ENCODE measurements at regions not wholly inside any gene's neighbourhood (a gene's known extent, or its start where the extent isn't known, plus 50 kb on each side); places are given as distances from the start of the nearest gene placed in this dataset.
"Not testable (repeated sequence)": the region's sequence is repeated elsewhere in the genome, so short reads cannot be mapped to it uniquely, and the experiment has no call there.

DNA sequence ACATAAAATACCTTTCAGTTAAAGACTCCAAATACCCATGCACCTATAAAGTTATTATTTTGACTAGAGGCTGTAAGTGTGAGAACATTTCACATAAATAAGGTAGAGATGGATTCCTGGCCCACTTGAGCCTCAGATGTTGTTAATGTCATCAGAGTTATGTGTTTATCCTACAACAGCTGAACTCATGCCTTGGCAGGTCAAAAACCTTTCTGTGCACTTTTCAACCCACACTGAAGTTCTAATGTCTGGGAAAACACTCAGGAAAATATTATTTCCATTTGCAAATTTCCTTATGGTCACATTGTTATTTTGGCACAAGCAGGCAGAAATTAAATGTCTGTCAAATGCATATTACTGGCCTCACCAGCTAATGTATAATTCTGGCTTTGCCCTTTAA is 209.2 kb downstream of the LNPK start:
- no peak for TF ChIP-seq ZBTB21 (CRISPR knock-in tag; IDR thresholded peaks at IDR 0.05; ENCODE audit: borderline replicate concordance)
- peaks cover 6% of the 10 kb centered on the region; the same call in 1 of the 2 replicates for H3K27me3 Mint-ChIP-seq (ENCODE audit: low read depth)
- no peaks in the 10 kb centered on the region for H3K4me1 Mint-ChIP-seq
- ATAC-seq, result no peak
- peaks cover 31% of the 10 kb centered on the region for H3K9me3 Mint-ChIP-seq
- no peak overlapping the region for H3K27ac Mint-ChIP-seq
- DNase-seq (ENCODE audit: low spot score), result no peak
- POLR2A ChIA-PET, result interaction anchor here (0.5 kb wide), 1 partner anchor 26 kb away, joined by 3 read pairs; no protein-coding TSS in a partner anchor
- CTCF ChIA-PET, result no interaction called here
- H3K4me3 Mint-ChIP-seq, result no peak overlapping the region
- H3K36me3 Mint-ChIP-seq, result peaks cover 16% of the 10 kb centered on the region

DNA sequence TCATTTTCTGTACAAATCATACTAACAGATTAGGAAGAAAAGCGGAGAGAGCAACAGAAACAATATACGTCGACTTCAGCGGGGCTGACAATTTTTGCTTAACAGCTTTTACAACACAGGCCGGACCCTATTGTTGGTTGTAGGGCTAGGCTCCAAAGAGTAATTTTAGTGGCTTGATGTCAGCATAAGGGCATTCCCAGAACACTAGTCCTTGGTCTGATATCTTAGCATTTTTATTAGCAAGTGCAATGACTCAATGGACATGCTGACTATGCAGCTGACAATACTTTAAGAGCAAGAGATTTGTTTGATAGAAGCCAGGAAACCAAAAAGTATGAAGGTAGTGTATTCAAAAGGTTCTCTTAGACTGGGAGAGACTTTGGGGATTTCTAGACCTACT is 209.9 kb downstream of the LNPK start:
- CTCF ChIA-PET, result no interaction called here

DNA sequence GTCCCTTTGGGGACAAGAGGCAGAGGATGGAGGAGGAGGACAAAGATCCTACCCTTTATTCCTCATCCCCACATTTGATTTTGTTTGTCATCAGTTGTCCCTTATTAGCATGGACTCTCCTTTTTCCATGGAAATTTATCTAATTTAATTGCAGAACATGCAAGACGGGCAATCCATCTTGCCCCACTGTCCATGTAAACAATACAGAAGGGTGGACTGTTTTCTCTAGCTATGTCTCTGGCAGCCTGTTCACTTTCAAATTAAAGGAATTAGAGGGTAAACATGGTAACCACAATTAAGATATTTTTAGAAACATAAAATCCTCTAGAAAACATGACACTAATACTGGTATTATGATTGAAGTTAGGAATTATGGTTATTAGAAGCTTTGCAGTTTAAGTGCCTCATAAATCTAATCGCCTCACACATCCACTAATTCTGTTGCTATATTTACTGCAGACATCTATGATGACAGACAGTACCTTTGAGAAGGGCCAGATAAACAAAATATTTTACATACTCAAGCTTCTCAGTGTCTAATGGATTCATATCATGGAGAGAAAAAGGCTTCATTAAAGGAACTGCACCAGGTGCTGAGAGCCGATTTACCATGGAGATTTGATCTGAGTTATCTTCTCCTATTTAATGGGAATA is 215.5 kb downstream of the LNPK start:
- DNase-seq (ENCODE audit: low spot score), result no peak
- H3K27ac Mint-ChIP-seq, result no peak overlapping the region
- no peaks in the 10 kb centered on the region for H3K4me1 Mint-ChIP-seq
- ChIA-PET POLR2A (no interaction called here), CTCF (no interaction called here)
- no peaks in the 10 kb centered on the region for H3K9me3 Mint-ChIP-seq
- no peak overlapping the region for H3K4me3 Mint-ChIP-seq
- no peak for ATAC-seq
- TF ChIP-seq, protein P1, sequence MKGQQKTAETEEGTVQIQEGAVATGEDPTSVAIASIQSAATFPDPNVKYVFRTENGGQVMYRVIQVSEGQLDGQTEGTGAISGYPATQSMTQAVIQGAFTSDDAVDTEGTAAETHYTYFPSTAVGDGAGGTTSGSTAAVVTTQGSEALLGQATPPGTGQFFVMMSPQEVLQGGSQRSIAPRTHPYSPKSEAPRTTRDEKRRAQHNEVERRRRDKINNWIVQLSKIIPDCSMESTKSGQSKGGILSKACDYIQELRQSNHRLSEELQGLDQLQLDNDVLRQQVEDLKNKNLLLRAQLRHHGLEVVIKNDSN (CRISPR knock-in tag; IDR thresholded peaks at IDR 0.05), result no peak
- TF ChIP-seq MXD4 (CRISPR knock-in tag; IDR thresholded peaks at IDR 0.05; ENCODE audit: borderline replicate concordance) (no peak), ESRRA (CRISPR knock-in tag; IDR thresholded peaks at IDR 0.05; ENCODE audit: borderline replicate concordance) (no peak), NFYB (CRISPR knock-in tag; conservative IDR thresholded peaks at IDR 0.05; ENCODE audit: low read depth) (no peak), ATF1 (CRISPR knock-in tag; IDR thresholded peaks at IDR 0.05) (no peak), ZNF671 (CRISPR knock-in tag; IDR thresholded peaks at IDR 0.05) (no peak), CREB1 (CRISPR knock-in tag; IDR thresholded peaks at IDR 0.05) (no peak), MYBL2 (CRISPR knock-in tag; IDR thresholded peaks at IDR 0.05) (no peak), ETV6 (CRISPR knock-in tag; IDR thresholded peaks at IDR 0.05) (no peak), ZNF263 (CRISPR knock-in tag; IDR thresholded peaks at IDR 0.05; ENCODE audit: low read depth) (no peak), TP53 (CRISPR knock-in tag; IDR thresholded peaks at IDR 0.05) (no peak), FOXK1 (CRISPR knock-in tag; IDR thresholded peaks at IDR 0.05) (no peak)
- TF ChIP-seq, protein P2, sequence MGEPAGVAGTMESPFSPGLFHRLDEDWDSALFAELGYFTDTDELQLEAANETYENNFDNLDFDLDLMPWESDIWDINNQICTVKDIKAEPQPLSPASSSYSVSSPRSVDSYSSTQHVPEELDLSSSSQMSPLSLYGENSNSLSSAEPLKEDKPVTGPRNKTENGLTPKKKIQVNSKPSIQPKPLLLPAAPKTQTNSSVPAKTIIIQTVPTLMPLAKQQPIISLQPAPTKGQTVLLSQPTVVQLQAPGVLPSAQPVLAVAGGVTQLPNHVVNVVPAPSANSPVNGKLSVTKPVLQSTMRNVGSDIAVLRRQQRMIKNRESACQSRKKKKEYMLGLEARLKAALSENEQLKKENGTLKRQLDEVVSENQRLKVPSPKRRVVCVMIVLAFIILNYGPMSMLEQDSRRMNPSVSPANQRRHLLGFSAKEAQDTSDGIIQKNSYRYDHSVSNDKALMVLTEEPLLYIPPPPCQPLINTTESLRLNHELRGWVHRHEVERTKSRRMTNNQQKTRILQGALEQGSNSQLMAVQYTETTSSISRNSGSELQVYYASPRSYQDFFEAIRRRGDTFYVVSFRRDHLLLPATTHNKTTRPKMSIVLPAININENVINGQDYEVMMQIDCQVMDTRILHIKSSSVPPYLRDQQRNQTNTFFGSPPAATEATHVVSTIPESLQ (CRISPR knock-in tag; IDR thresholded peaks at IDR 0.05), result no peak
- TF ChIP-seq, protein P3, sequence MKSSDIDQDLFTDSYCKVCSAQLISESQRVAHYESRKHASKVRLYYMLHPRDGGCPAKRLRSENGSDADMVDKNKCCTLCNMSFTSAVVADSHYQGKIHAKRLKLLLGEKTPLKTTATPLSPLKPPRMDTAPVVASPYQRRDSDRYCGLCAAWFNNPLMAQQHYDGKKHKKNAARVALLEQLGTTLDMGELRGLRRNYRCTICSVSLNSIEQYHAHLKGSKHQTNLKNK (CRISPR knock-in tag; IDR thresholded peaks at IDR 0.05), result no peak
- TF ChIP-seq, protein P4, sequence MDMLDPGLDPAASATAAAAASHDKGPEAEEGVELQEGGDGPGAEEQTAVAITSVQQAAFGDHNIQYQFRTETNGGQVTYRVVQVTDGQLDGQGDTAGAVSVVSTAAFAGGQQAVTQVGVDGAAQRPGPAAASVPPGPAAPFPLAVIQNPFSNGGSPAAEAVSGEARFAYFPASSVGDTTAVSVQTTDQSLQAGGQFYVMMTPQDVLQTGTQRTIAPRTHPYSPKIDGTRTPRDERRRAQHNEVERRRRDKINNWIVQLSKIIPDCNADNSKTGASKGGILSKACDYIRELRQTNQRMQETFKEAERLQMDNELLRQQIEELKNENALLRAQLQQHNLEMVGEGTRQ (CRISPR knock-in tag; IDR thresholded peaks at IDR 0.05), result no peak
- TF ChIP-seq, protein P5, sequence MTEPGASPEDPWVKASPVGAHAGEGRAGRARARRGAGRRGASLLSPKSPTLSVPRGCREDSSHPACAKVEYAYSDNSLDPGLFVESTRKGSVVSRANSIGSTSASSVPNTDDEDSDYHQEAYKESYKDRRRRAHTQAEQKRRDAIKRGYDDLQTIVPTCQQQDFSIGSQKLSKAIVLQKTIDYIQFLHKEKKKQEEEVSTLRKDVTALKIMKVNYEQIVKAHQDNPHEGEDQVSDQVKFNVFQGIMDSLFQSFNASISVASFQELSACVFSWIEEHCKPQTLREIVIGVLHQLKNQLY (CRISPR knock-in tag; IDR thresholded peaks at IDR 0.05), result no peak
- TF ChIP-seq, protein P6, sequence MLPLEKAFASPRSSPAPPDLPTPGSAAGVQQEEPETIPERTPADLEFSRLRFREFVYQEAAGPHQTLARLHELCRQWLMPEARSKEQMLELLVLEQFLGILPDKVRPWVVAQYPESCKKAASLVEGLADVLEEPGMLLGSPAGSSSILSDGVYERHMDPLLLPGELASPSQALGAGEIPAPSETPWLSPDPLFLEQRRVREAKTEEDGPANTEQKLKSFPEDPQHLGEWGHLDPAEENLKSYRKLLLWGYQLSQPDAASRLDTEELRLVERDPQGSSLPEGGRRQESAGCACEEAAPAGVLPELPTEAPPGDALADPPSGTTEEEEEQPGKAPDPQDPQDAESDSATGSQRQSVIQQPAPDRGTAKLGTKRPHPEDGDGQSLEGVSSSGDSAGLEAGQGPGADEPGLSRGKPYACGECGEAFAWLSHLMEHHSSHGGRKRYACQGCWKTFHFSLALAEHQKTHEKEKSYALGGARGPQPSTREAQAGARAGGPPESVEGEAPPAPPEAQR (CRISPR knock-in tag; IDR thresholded peaks at IDR 0.05), result no peak
- H3K36me3 Mint-ChIP-seq, result no peaks in the 10 kb centered on the region
- H3K27me3 Mint-ChIP-seq (ENCODE audit: low read depth), result no peaks in the 10 kb centered on the region

More for the DNA sequence above, 209.9 kb downstream of the LNPK start:
- H3K36me3 Mint-ChIP-seq, result peaks cover 14% of the 10 kb centered on the region
- POLR2A ChIA-PET, result no interaction called here
- TF ChIP-seq, protein P7, sequence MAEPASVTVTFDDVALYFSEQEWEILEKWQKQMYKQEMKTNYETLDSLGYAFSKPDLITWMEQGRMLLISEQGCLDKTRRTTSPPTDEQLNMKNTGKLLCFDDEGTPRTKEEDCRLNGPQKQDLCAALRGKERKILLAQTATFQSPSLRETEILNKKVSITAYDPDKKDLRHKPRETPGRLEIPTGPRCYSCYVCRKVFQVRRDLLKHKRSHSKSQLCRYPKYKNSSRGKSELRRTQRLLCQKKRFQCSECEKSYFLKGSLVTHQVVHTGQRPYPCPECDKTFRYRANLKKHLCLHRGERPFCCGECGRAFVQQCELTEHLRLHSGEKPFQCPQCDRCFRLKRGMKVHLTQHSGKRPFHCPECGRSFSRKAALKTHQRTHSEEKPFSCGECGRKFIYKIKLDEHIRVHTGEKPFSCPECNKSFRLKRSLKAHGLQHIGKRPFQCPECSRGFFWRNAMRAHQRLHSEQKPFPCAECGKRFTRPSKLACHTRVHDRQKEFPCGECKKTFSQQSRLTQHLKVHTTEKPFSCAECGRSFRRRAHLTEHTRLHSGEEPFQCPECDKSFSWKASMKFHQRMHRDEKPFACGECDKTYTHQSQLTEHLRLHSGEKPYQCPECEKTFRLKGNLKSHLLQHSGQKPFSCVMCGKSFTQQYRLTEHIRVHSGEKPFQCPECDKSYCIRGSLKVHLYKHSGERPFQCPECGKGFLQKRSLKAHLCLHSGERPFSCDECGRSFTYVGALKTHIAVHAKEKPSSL (CRISPR knock-in tag; conservative IDR thresholded peaks at IDR 0.05), result no peak
- no peak for TF ChIP-seq FOXK1 (CRISPR knock-in tag; IDR thresholded peaks at IDR 0.05)
- TF ChIP-seq SOX15 (CRISPR knock-in tag; IDR thresholded peaks at IDR 0.05), result no peak
- TF ChIP-seq OVOL2 (CRISPR knock-in tag; IDR thresholded peaks at IDR 0.05; ENCODE audit: borderline replicate concordance), result no peak
- H3K27me3 Mint-ChIP-seq (ENCODE audit: low read depth), result peaks cover 6% of the 10 kb centered on the region; the same call in 1 of the 2 replicates
- H3K27ac Mint-ChIP-seq, result no peak overlapping the region
- ATAC-seq (no peak), DNase-seq (ENCODE audit: low spot score) (no peak)
- peaks cover 24% of the 10 kb centered on the region for H3K9me3 Mint-ChIP-seq
- H3K4me3 Mint-ChIP-seq, result no peak overlapping the region
- H3K4me1 Mint-ChIP-seq, result no peaks in the 10 kb centered on the region

DNA sequence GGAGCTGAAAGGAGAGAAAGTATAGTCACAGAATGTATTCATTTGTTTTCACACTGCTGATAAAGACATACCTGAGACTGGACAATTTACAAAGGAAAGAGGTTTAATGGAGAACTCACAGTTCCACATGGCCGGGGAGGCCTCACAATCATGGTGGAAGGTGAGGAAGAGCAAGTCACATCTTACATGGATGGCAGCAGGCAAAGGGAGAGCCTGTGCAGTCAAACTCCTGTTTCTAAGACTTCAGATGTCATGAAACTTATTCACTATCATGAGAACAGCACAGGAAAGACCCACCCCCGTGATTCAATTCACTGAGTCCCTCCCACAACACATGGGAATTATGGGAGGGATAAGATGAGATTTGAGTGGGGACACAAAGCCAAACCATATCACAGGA is 224.7 kb downstream of the LNPK start:
- H3K36me3 Mint-ChIP-seq; ATAC-seq; H3K4me1 Mint-ChIP-seq; H3K27me3 Mint-ChIP-seq (ENCODE audit: low read depth); POLR2A ChIA-PET; H3K27ac Mint-ChIP-seq; H3K4me3 Mint-ChIP-seq; DNase-seq (ENCODE audit: low spot score); CTCF ChIA-PET: not testable (repeated sequence)
- peaks cover 24% of the 10 kb centered on the region for H3K9me3 Mint-ChIP-seq
